GM12864 (cell line): ENCODE measurements at regions not wholly inside any gene's neighbourhood (a gene's known extent, or its start where the extent isn't known, plus 50 kb on each side); places are given as distances from the start of the nearest gene placed in this dataset.

Experiments used
- DNase-seq: peaks from one replicate; pipeline ENCODE4 v3.0.0-alpha.2; 2011; ENCODE audit warnings: low read depth
- H3K4me3 ChIP-seq: 2 replicates; pipeline ENCODE4 v1.5.1; 2011; ENCODE audit warnings: mild to moderate bottlenecking, low read depth, low read length, control low read depth
- CTCF ChIP-seq: IDR thresholded peaks from 2 replicates; pipeline ENCODE4 v1.5.1; 2011; ENCODE audit warnings: low read depth, mild to moderate bottlenecking, moderate library complexity, low read length, control low read depth, inconsistent platforms; ENCODE audit errors: missing control alignments

DNA sequence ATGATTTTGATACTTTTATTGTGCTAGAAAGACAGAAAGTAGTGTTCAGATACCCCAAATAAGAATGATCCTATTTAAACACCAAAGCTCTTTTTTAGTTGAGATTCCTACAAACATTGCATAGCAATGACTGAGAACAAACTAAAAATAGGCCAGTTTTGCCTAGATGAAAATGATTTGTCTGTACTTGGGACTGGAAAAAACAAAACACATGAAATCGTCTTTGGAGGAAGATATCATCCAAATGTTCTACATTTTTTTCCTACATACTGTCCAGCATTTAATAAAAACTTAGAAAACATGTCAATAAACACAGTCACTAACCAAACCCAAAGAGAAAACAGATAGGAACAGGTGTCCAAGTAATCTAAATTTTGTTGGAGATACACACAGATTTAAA, 111.6 kb upstream of the MEOX2 start:
- H3K4me3 ChIP-seq: no peak overlapping the region
- no peak for TF ChIP-seq CTCF

DNA sequence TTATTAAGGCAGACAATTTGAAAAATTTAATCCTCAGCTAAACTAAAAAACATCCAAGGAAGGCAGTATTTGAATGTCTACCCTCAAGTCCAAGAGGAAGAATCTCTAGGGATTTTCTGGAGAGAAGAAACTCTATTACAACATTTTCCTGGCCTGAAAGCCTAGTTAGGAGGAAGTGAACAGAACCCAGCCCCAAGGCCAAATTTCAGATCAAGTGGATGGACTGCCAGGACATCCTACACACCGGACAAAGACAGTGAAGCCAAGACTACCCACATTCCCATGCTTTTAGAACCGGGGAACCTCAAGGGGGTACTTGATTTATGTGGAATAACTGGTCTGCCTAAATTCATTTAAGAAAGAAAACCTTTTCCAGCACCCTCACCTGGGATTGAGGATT, 108.9 kb upstream of the MEOX2 start:
- DNase-seq: no peak
- TF ChIP-seq CTCF: no peak
- no peak overlapping the region for H3K4me3 ChIP-seq

More for the DNA sequence above, 111.6 kb upstream of the MEOX2 start:
- DNase-seq: no peak

DNA sequence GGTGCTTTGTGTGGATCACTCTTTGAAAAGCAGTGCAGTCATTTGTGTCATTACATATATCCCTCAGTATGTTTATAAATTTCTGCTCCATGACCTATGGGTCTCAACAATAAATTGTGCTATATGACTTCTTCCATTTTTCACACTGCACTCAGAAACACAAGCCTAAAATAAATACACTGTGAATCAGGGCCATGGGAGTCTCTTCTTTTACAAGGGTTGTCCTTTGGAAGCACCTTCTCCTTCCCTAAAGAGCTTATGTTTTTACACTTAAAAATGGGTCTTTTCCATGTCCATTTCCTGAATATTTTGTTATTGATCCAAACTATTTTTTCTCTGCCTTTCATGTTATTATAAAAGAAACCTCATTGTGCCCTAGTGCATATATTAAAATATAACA, 108.3 kb upstream of the MEOX2 start:
- TF ChIP-seq CTCF: no peak
- no peak overlapping the region for H3K4me3 ChIP-seq
- no peak for DNase-seq

- no peak for DNase-seq
- no peak overlapping the region for H3K4me3 ChIP-seq
- no peak for TF ChIP-seq CTCF
These were observed 98.2 kb upstream of the MEOX2 start for GRCh38 chr7:15784694-15785030.

GRCh38 chr7:15783987-15784693, 97.7 kb upstream of the MEOX2 start:
- no peak for TF ChIP-seq CTCF
- no peak for DNase-seq
- no peak overlapping the region for H3K4me3 ChIP-seq

GRCh38 chr7:15782656-15783055, 96.2 kb upstream of the MEOX2 start:
- TF ChIP-seq CTCF: no peak
- H3K4me3 ChIP-seq: no peak overlapping the region
- no peak for DNase-seq

GRCh38 chr7:15781944-15782343, 95.5 kb upstream of the MEOX2 start:
- no peak for TF ChIP-seq CTCF
- no peak overlapping the region for H3K4me3 ChIP-seq
- DNase-seq: no peak
